GM19025 (cell line): ENCODE measurements at regions not wholly inside any gene's neighbourhood (a gene's known extent, or its start where the extent isn't known, plus 50 kb on each side); places are given as distances from the start of the nearest gene placed in this dataset.
A peak's percentile ranks its signal among the peaks of the same experiment; 100 is the strongest.

ENCODE experiments used
- ATAC-seq: cut with Tn5 transposase; IDR thresholded peaks from one replicate; pipeline ENCODE4 v1.9.1; 2021; ENCODE audit warnings: mild to moderate bottlenecking, low read depth, moderate library complexity; ENCODE audit not compliant: unreplicated experiment

GRCh38 chr15:85847031-85847430 is 52.3 kb upstream of the KLHL25 start:
- ATAC-seq: no peak

- ATAC-seq: no peak
These were observed 55.2 kb upstream of the KLHL25 start for GRCh38 chr15:85849946-85850345.

- no peak for ATAC-seq
These were observed 58.2 kb upstream of the KLHL25 start for GRCh38 chr15:85852969-85853368.

GRCh38 chr15:85854345-85855097 is 59.8 kb upstream of the KLHL25 start:
- no peak for ATAC-seq

GRCh38 chr15:85858586-85859375 is 64.1 kb upstream of the KLHL25 start:
- peak; percentile 82 for ATAC-seq

GRCh38 chr15:85859671-85860070 is 64.9 kb upstream of the KLHL25 start:
- no peak for ATAC-seq

GRCh38 chr15:85860394-85861161 is 65.9 kb upstream of the KLHL25 start:
- no peak for ATAC-seq

GRCh38 chr15:85865070-85865684 is 70.5 kb upstream of the KLHL25 start:
- no peak for ATAC-seq

- no peak for ATAC-seq
These were observed 72.5 kb upstream of the KLHL25 start for GRCh38 chr15:85867250-85867649.

- ATAC-seq: no peak
These were observed 74.4 kb upstream of the KLHL25 start for GRCh38 chr15:85869124-85869523.

- no peak for ATAC-seq
These were observed 75.7 kb upstream of the KLHL25 start for GRCh38 chr15:85870216-85871014.

GRCh38 chr15:85871545-85871944 is 76.8 kb upstream of the KLHL25 start:
- ATAC-seq: no peak

- ATAC-seq: no peak
These were observed 77.4 kb upstream of the KLHL25 start for GRCh38 chr15:85872125-85872524.

GRCh38 chr15:85874236-85874635 is 79.5 kb upstream of the KLHL25 start:
- ATAC-seq: no peak

GRCh38 chr15:85875756-85876155 is 81.0 kb upstream of the KLHL25 start:
- ATAC-seq: no peak

GRCh38 chr15:85878828-85879225 is 84.1 kb upstream of the KLHL25 start:
- no peak for ATAC-seq

- no peak for ATAC-seq
These were observed 84.8 kb upstream of the KLHL25 start for GRCh38 chr15:85879334-85880163.

GRCh38 chr15:85880501-85881190 is 85.9 kb upstream of the KLHL25 start:
- no peak for ATAC-seq
